Mesodermal cell (in vitro differentiated cells): ENCODE measurements at regions not wholly inside any gene's neighbourhood (a gene's known extent, or its start where the extent isn't known, plus 50 kb on each side); places are given as distances from the start of the nearest gene placed in this dataset.
"Not testable (repeated sequence)": the region's sequence is repeated elsewhere in the genome, so short reads cannot be mapped to it uniquely, and the experiment has no call there.

ENCODE experiments used
- H3K27ac ChIP-seq: 2 replicates; pipeline ENCODE4 v1.7.0; 2013; ENCODE audit warnings: mild to moderate bottlenecking, low read depth, low read length, moderate library complexity; ENCODE audit not compliant: severe bottlenecking
- H3K36me3 ChIP-seq: 2 replicates; pipeline ENCODE4 v1.7.1; 2013; ENCODE audit warnings: mild to moderate bottlenecking, low read length, moderate library complexity; ENCODE audit not compliant: control insufficient read depth, insufficient read depth
- H3K4me1 ChIP-seq: one replicate; pipeline ENCODE4 v1.7.1; 2013; ENCODE audit warnings: mild to moderate bottlenecking, low read length; ENCODE audit not compliant: insufficient read depth, control insufficient read depth, poor library complexity, severe bottlenecking
- H3K4me3 ChIP-seq: 2 replicates; pipeline ENCODE4 v1.7.0; 2013; ENCODE audit warnings: low read length, control low read depth, mild to moderate bottlenecking; ENCODE audit not compliant: insufficient read depth, poor library complexity, severe bottlenecking; ENCODE audit errors: extremely low read depth
- H3K9me3 ChIP-seq: 2 replicates; pipeline ENCODE4 v1.7.1; 2013; ENCODE audit warnings: mild to moderate bottlenecking, low read length, moderate library complexity; ENCODE audit not compliant: control insufficient read depth
- WGBS, 2 experiments: methylation state at CpG; one replicate each; pipeline ENCODE4 v1.1.5; 2013; ENCODE audit warnings: missing lambda C conversion rate in 2 of 2; ENCODE audit not compliant: insufficient coverage in 2 of 2; 5-methylcytosine and 5-hydroxymethylcytosine counted together

GRCh38 chr12:28787151-28787550 lies 361.9 kb upstream of the FAR2 start:
- Histone ChIP-seq H3K4me3 (no peak overlapping the region), H3K4me1 (no peaks in the 10 kb centered on the region), H3K9me3 (no peaks in the 10 kb centered on the region), H3K27ac (no peak overlapping the region), H3K36me3 (no peaks in the 10 kb centered on the region)
- no CpG with 5 or more reads among the region's 2 CpGs for WGBS, 2 experiments

- H3K4me1 ChIP-seq, H3K9me3 ChIP-seq, H3K4me3 ChIP-seq, H3K36me3 ChIP-seq, H3K27ac ChIP-seq: not testable (repeated sequence)
Measured at GRCh38 chr12:28788256-28788655, 360.8 kb upstream of the FAR2 start.

GRCh38 chr12:28793581-28794151 lies 355.4 kb upstream of the FAR2 start:
- Histone ChIP-seq H3K9me3 (no peaks in the 10 kb centered on the region), H3K36me3 (no peaks in the 10 kb centered on the region), H3K4me3 (no peak overlapping the region), H3K27ac (peak overlapping the region; percentile 43), H3K4me1 (no peaks in the 10 kb centered on the region)
- WGBS, 2 experiments, result 85 to 94% methylated on average over 2 of the region's 3 CpGs

- Histone ChIP-seq H3K4me3 (no peak overlapping the region), H3K4me1 (no peaks in the 10 kb centered on the region), H3K27ac (no peak overlapping the region), H3K9me3 (no peaks in the 10 kb centered on the region), H3K36me3 (no peaks in the 10 kb centered on the region)
- WGBS, 2 experiments, result 90 to 96% methylated on average over 5 of the region's 5 CpGs
Measured at GRCh38 chr12:28794211-28794610, 354.9 kb upstream of the FAR2 start.

- Histone ChIP-seq H3K27ac (no peak overlapping the region), H3K4me3 (no peak overlapping the region), H3K9me3 (no peaks in the 10 kb centered on the region), H3K36me3 (no peaks in the 10 kb centered on the region), H3K4me1 (no peaks in the 10 kb centered on the region)
- WGBS, 2 experiments, result 75 to 100% methylated on average over 1 of the region's 4 CpGs
Measured at GRCh38 chr12:28794786-28795185, 354.3 kb upstream of the FAR2 start.

- H3K4me3 ChIP-seq, result no peak overlapping the region
- no peak overlapping the region for H3K27ac ChIP-seq
- no peaks in the 10 kb centered on the region for H3K36me3 ChIP-seq
- WGBS, 2 experiments, result 83% methylated on average over 1 of the region's 1 CpG; no CpG with 5 or more reads in 1 of the 2 experiments
- no peaks in the 10 kb centered on the region for H3K4me1 ChIP-seq
- H3K9me3 ChIP-seq, result no peaks in the 10 kb centered on the region
Measured at GRCh38 chr12:28795311-28795710, 353.8 kb upstream of the FAR2 start.

GRCh38 chr12:28799348-28799747 lies 349.7 kb upstream of the FAR2 start:
- H3K4me3 ChIP-seq, result no peak overlapping the region
- no peaks in the 10 kb centered on the region for H3K4me1 ChIP-seq
- H3K9me3 ChIP-seq, result no peaks in the 10 kb centered on the region
- H3K36me3 ChIP-seq, result no peaks in the 10 kb centered on the region
- no peak overlapping the region for H3K27ac ChIP-seq
- 83% methylated on average over 1 of the region's 1 CpG; no CpG with 5 or more reads in 1 of the 2 experiments for WGBS, 2 experiments

GRCh38 chr12:28800129-28800528 lies 348.9 kb upstream of the FAR2 start:
- no peak overlapping the region for H3K27ac ChIP-seq

GRCh38 chr12:28802706-28803438 lies 346.2 kb upstream of the FAR2 start:
- 83% methylated on average over 2 of the region's 5 CpGs; no CpG with 5 or more reads in 1 of the 2 experiments for WGBS, 2 experiments
- Histone ChIP-seq H3K9me3 (no peaks in the 10 kb centered on the region), H3K4me1 (no peaks in the 10 kb centered on the region), H3K4me3 (no peak overlapping the region), H3K36me3 (no peaks in the 10 kb centered on the region), H3K27ac (no peak overlapping the region)

More at GRCh38 chr12:28800129-28800528, 348.9 kb upstream of the FAR2 start:
- Histone ChIP-seq H3K4me1 (no peaks in the 10 kb centered on the region), H3K36me3 (no peaks in the 10 kb centered on the region), H3K4me3 (no peak overlapping the region), H3K9me3 (no peaks in the 10 kb centered on the region)
- WGBS, 2 experiments, result no CpG with 5 or more reads among the region's 1 CpG

GRCh38 chr12:28807535-28807934 lies 341.5 kb upstream of the FAR2 start:
- no peak overlapping the region for H3K27ac ChIP-seq
- no peaks in the 10 kb centered on the region for H3K36me3 ChIP-seq
- no CpG with 5 or more reads among the region's 3 CpGs for WGBS, 2 experiments
- H3K9me3 ChIP-seq, result no peaks in the 10 kb centered on the region
- H3K4me1 ChIP-seq, result no peaks in the 10 kb centered on the region
- H3K4me3 ChIP-seq, result no peak overlapping the region

GRCh38 chr12:28811457-28811856 lies 337.6 kb upstream of the FAR2 start:
- no peaks in the 10 kb centered on the region for H3K36me3 ChIP-seq
- 82 to 96% methylated on average over 4 to 5 of the region's 5 CpGs for WGBS, 2 experiments
- H3K4me1 ChIP-seq, result no peaks in the 10 kb centered on the region
- no peaks in the 10 kb centered on the region for H3K9me3 ChIP-seq
- H3K27ac ChIP-seq, result no peak overlapping the region
- H3K4me3 ChIP-seq, result no peak overlapping the region
